ENCODE measurements at regions not wholly inside any gene's neighbourhood (a gene's known extent, or its start where the extent isn't known, plus 50 kb on each side); places are given as distances from the start of the nearest gene placed in this dataset.
A peak's percentile ranks its signal among the peaks of the same experiment; 100 is the strongest.
"Not testable (repeated sequence)": the region's sequence is repeated elsewhere in the genome, so short reads cannot be mapped to it uniquely, and the experiment has no call there.

GRCh38 chr16:85237817-85238216 lies 125.5 kb upstream of the CIBAR2 start:
- no peak for DNase-seq (ENCODE audit: low read depth in 2 of 3, low spot score in 2 of 3)

GRCh38 chr16:85238233-85238647 lies 126.0 kb upstream of the CIBAR2 start:
- no peak for DNase-seq (ENCODE audit: low read depth in 2 of 3, low spot score in 2 of 3)

- DNase-seq (ENCODE audit: low read depth in 2 of 3, low spot score in 2 of 3) = no peak
Observed at GRCh38 chr16:85239239-85239638, 127.0 kb upstream of the CIBAR2 start.

GRCh38 chr16:85239871-85240270 lies 127.6 kb upstream of the CIBAR2 start:
- no peak for DNase-seq (ENCODE audit: low read depth in 2 of 3, low spot score in 2 of 3)

GRCh38 chr16:85240982-85241924 lies 129.0 kb upstream of the CIBAR2 start:
- no peak for DNase-seq (ENCODE audit: low read depth in 2 of 3, low spot score in 2 of 3)

- no peak for DNase-seq (ENCODE audit: low read depth in 2 of 3, low spot score in 2 of 3)
Observed at GRCh38 chr16:85242140-85242539, 129.9 kb upstream of the CIBAR2 start.

- DNase-seq (ENCODE audit: low read depth in 2 of 3, low spot score in 2 of 3) = no peak
Observed at GRCh38 chr16:85243308-85243707, 131.0 kb upstream of the CIBAR2 start.

- DNase-seq (ENCODE audit: low read depth in 2 of 3, low spot score in 2 of 3) = not testable (repeated sequence)
Observed at GRCh38 chr16:85244452-85244851, 132.2 kb upstream of the CIBAR2 start.

- peak in 2 of 3 experiments; percentile 15 to 19 for DNase-seq (ENCODE audit: low read depth in 2 of 3, low spot score in 2 of 3)
Observed at GRCh38 chr16:85245307-85246172, 133.3 kb upstream of the CIBAR2 start.

- DNase-seq (ENCODE audit: low read depth in 2 of 3, low spot score in 2 of 3) = no peak
Observed at GRCh38 chr16:85246473-85246872, 134.2 kb upstream of the CIBAR2 start.

- DNase-seq (ENCODE audit: low read depth in 2 of 3, low spot score in 2 of 3) = no peak
Observed at GRCh38 chr16:85246973-85247372, 134.7 kb upstream of the CIBAR2 start.

GRCh38 chr16:85248342-85248741 lies 136.1 kb upstream of the CIBAR2 start:
- no peak for DNase-seq (ENCODE audit: low read depth in 2 of 3, low spot score in 2 of 3)

- DNase-seq (ENCODE audit: low read depth in 2 of 3, low spot score in 2 of 3) = no peak
Observed at GRCh38 chr16:85248857-85249256, 136.6 kb upstream of the CIBAR2 start.

- no peak for DNase-seq (ENCODE audit: low read depth in 2 of 3, low spot score in 2 of 3)
Observed at GRCh38 chr16:85249418-85250146, 137.3 kb upstream of the CIBAR2 start.

GRCh38 chr16:85250147-85250463 lies 137.8 kb upstream of the CIBAR2 start:
- DNase-seq (ENCODE audit: low read depth in 2 of 3, low spot score in 2 of 3) = no peak

GRCh38 chr16:85250609-85251223 lies 138.4 kb upstream of the CIBAR2 start:
- DNase-seq (ENCODE audit: low read depth in 2 of 3, low spot score in 2 of 3) = no peak

GRCh38 chr16:85251225-85251760 lies 139.0 kb upstream of the CIBAR2 start:
- no peak for DNase-seq (ENCODE audit: low read depth in 2 of 3, low spot score in 2 of 3)

GRCh38 chr16:85252014-85252413 lies 139.7 kb upstream of the CIBAR2 start:
- no peak for DNase-seq (ENCODE audit: low read depth in 2 of 3, low spot score in 2 of 3)

- DNase-seq (ENCODE audit: low read depth in 2 of 3, low spot score in 2 of 3) = no peak
Observed at GRCh38 chr16:85252461-85252860, 140.2 kb upstream of the CIBAR2 start.

GRCh38 chr16:85253084-85253941 lies 141.0 kb upstream of the CIBAR2 start:
- DNase-seq (ENCODE audit: low read depth in 2 of 3, low spot score in 2 of 3) = peak; percentile 25 to 58 (median 40)

All from activated CD8-positive, alpha-beta memory T cell treated with anti-CD3 and anti-CD28 coated beads for 48 hours (primary cell).